Renal cortical epithelial cell (primary cell): ENCODE measurements at regions not wholly inside any gene's neighbourhood (a gene's known extent, or its start where the extent isn't known, plus 50 kb on each side); places are given as distances from the start of the nearest gene placed in this dataset.
"Not testable (repeated sequence)": the region's sequence is repeated elsewhere in the genome, so short reads cannot be mapped to it uniquely, and the experiment has no call there.

Source experiments
- DNase-seq: peaks from one replicate; pipeline ENCODE4 v3.0.0-alpha.2; 2011; ENCODE audit warnings: low read depth

GRCh38 chr14:21912367-21912766 is 238.7 kb upstream of the OR4E1 start:
- DNase-seq, result no peak

- no peak for DNase-seq
Measured at GRCh38 chr14:21911877-21912276, 238.3 kb upstream of the OR4E1 start.

GRCh38 chr14:21910260-21910659 is 236.6 kb upstream of the OR4E1 start:
- no peak for DNase-seq

GRCh38 chr14:21902561-21903181 is 229.1 kb upstream of the OR4E1 start:
- DNase-seq, result no peak

GRCh38 chr14:21894898-21895194 is 221.2 kb upstream of the OR4E1 start:
- DNase-seq, result not testable (repeated sequence)

GRCh38 chr14:21894003-21894897 is 220.6 kb upstream of the OR4E1 start:
- DNase-seq, result no peak

- DNase-seq, result no peak
Measured at GRCh38 chr14:21891921-21892320, 218.3 kb upstream of the OR4E1 start.

GRCh38 chr14:21884995-21885394 is 211.4 kb upstream of the OR4E1 start:
- DNase-seq, result no peak

GRCh38 chr14:21882226-21882625 is 208.6 kb upstream of the OR4E1 start:
- DNase-seq, result no peak

GRCh38 chr14:21880918-21881317 is 207.3 kb upstream of the OR4E1 start:
- no peak for DNase-seq

GRCh38 chr14:21875791-21876190 is 202.2 kb upstream of the OR4E1 start:
- no peak for DNase-seq

- DNase-seq, result no peak
Measured at GRCh38 chr14:21874946-21875345, 201.3 kb upstream of the OR4E1 start.

- DNase-seq, result no peak
Measured at GRCh38 chr14:21874167-21874566, 200.5 kb upstream of the OR4E1 start.

- peak; percentile 39 for DNase-seq
Measured at GRCh38 chr14:21868442-21869046, 194.9 kb upstream of the OR4E1 start.

GRCh38 chr14:21867541-21867940 is 193.9 kb upstream of the OR4E1 start:
- DNase-seq, result no peak

GRCh38 chr14:21866479-21866878 is 192.9 kb upstream of the OR4E1 start:
- DNase-seq, result no peak

- DNase-seq, result no peak
Measured at GRCh38 chr14:21863289-21863688, 189.7 kb upstream of the OR4E1 start.

- no peak for DNase-seq
Measured at GRCh38 chr14:21861153-21861552, 187.5 kb upstream of the OR4E1 start.

GRCh38 chr14:21860172-21860571 is 186.6 kb upstream of the OR4E1 start:
- DNase-seq, result no peak

GRCh38 chr14:21852775-21853174 is 179.2 kb upstream of the OR4E1 start:
- DNase-seq, result no peak

GRCh38 chr14:21852061-21852664 is 178.5 kb upstream of the OR4E1 start:
- peak; percentile 8 for DNase-seq

- DNase-seq, result not testable (repeated sequence)
Measured at GRCh38 chr14:21846902-21847301, 173.3 kb upstream of the OR4E1 start.
